ENCODE measurements at regions not wholly inside any gene's neighbourhood (a gene's known extent, or its start where the extent isn't known, plus 50 kb on each side); places are given as distances from the start of the nearest gene placed in this dataset.
"Not testable (repeated sequence)": the region's sequence is repeated elsewhere in the genome, so short reads cannot be mapped to it uniquely, and the experiment has no call there.

DNA sequence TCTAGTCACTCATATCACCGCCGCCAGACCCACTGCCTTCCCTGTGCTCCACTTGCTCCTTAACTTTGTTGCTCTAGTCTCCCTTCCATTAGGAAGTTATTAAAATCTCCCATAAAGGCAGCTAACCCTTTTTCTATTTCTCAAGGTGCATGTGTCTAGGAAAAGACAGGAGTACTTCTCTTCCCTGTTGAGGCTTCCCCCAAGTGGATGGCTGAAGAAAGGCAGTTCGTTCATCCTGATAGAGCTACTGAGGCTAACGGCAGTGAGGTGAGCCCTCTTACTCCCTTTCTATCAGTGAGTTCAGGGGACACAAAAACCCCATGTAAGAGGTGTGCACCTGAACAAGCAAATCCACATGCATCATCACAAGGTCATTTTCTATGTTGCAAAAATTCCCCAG lies 397.8 kb downstream of the IGSF11 start:
- H3K4me3 Mint-ChIP-seq = no peak overlapping the region
- DNase-seq = no peak
- no peaks in the 10 kb centered on the region for H3K9me3 Mint-ChIP-seq
- H3K27me3 Mint-ChIP-seq (ENCODE audit: low read depth, poor library complexity) = peaks cover 11% of the 10 kb centered on the region
- TF ChIP-seq, protein P1, sequence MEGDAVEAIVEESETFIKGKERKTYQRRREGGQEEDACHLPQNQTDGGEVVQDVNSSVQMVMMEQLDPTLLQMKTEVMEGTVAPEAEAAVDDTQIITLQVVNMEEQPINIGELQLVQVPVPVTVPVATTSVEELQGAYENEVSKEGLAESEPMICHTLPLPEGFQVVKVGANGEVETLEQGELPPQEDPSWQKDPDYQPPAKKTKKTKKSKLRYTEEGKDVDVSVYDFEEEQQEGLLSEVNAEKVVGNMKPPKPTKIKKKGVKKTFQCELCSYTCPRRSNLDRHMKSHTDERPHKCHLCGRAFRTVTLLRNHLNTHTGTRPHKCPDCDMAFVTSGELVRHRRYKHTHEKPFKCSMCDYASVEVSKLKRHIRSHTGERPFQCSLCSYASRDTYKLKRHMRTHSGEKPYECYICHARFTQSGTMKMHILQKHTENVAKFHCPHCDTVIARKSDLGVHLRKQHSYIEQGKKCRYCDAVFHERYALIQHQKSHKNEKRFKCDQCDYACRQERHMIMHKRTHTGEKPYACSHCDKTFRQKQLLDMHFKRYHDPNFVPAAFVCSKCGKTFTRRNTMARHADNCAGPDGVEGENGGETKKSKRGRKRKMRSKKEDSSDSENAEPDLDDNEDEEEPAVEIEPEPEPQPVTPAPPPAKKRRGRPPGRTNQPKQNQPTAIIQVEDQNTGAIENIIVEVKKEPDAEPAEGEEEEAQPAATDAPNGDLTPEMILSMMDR (IDR thresholded peaks at IDR 0.05) = peak; percentile 30
- H3K36me3 Mint-ChIP-seq (ENCODE audit: low read depth) = no peaks in the 10 kb centered on the region
- H3K27ac Mint-ChIP-seq = no peak overlapping the region
- H3K4me1 Mint-ChIP-seq = peaks cover 12% of the 10 kb centered on the region

DNA sequence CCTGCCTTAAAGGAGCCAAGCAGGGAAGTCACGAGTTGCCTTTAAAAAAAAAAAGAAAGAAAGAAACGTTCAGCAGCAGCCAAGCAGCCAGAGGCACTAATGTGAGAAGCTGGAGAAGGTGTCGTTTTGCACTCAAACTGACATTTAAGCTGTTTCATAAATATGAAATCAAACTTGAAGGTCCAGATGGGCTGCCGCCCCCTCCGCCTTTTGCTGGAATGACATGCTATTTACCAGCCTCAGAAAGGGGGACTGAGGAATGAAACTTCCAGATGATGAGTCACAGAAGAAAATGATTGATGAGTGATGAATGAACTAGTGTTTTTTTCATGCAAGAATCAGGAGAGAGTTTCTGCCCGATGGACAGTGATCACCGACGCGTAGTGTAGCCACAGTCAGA lies 396.8 kb downstream of the IGSF11 start:
- DNase-seq = no peak
- Mint-ChIP-seq H3K9me3 (no peaks in the 10 kb centered on the region), H3K27me3 (ENCODE audit: low read depth, poor library complexity) (peaks cover 8% of the 10 kb centered on the region), H3K4me3 (no peak overlapping the region), H3K36me3 (ENCODE audit: low read depth) (no peaks in the 10 kb centered on the region), H3K4me1 (peaks cover 12% of the 10 kb centered on the region), H3K27ac (no peak overlapping the region)
- TF ChIP-seq, protein P1 (IDR thresholded peaks at IDR 0.05) = no peak

DNA sequence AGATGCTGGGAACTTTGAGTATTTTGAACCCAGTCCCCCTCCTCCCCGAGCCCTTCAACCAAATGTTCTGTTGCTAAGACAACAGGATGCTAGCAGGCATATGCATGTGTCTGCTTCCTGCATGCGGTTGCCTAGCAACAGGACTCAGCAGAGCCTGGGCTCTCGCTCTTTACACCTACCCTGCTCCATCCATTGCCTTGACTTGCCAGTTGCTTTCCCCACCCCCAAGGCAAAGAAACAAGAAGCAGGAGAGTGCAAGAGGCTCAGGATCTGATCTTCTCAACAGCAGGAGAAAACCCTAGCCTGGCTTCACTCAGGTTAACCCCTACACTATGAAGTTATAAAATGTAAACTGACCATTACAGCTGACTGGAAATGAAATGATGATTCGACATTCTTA lies 393.0 kb downstream of the IGSF11 start:
- Mint-ChIP-seq H3K9me3 (no peaks in the 10 kb centered on the region), H3K36me3 (ENCODE audit: low read depth) (no peaks in the 10 kb centered on the region), H3K27ac (no peak overlapping the region), H3K4me3 (no peak overlapping the region), H3K4me1 (peaks cover 5% of the 10 kb centered on the region), H3K27me3 (ENCODE audit: low read depth, poor library complexity) (peaks cover 12% of the 10 kb centered on the region)
- peak; percentile 29 for DNase-seq
- TF ChIP-seq, protein P1 (IDR thresholded peaks at IDR 0.05) = no peak

DNA sequence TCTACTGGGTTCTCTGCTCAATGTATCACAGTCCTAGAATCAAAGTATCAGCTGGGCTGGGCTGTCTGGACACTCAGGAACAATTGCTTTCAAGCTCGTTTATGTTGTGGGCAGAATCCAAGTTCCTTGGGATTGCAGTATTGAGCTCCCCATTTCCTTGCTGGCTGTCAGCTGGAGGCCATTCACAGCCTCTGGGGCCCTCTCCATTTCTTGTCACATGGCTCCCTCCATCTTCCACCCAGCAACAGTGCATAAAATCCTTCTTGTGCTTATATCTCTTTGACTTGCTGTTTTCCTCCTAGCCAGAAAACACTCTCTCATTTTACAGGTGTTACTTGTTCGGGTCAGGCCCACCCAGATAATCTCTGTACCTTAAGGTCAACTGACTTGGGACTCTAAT lies 363.5 kb downstream of the IGSF11 start:
- Mint-ChIP-seq H3K4me3 (no peak overlapping the region), H3K27ac (no peak overlapping the region), H3K36me3 (ENCODE audit: low read depth) (no peaks in the 10 kb centered on the region), H3K4me1 (no peaks in the 10 kb centered on the region), H3K27me3 (ENCODE audit: low read depth, poor library complexity) (no peaks in the 10 kb centered on the region), H3K9me3 (no peaks in the 10 kb centered on the region)
- DNase-seq = no peak
- TF ChIP-seq, protein P1 (IDR thresholded peaks at IDR 0.05) = no peak

DNA sequence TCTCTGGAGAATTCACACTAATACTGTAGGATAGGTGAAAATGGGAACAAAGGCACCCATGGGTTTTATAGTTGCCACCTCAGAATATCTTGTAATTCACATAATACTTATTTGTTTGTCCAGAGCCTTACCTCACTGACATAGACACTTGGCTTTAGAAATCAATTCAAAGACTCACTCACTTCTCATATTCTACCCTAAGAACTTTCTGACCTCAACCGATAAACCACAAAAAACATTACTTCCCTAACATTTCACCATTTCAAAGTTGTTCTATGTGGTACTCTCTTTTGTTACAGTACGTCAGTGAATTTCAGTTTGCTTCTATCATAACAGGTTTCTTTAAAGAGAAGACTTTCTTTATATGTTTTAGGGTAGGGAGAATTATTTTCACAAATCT lies 359.3 kb downstream of the IGSF11 start:
- no peaks in the 10 kb centered on the region for H3K36me3 Mint-ChIP-seq (ENCODE audit: low read depth)
- TF ChIP-seq, protein P1 (IDR thresholded peaks at IDR 0.05) = no peak
- no peaks in the 10 kb centered on the region for H3K27me3 Mint-ChIP-seq (ENCODE audit: low read depth, poor library complexity)
- no peaks in the 10 kb centered on the region for H3K9me3 Mint-ChIP-seq
- no peak for DNase-seq
- H3K4me3 Mint-ChIP-seq = no peak overlapping the region
- no peaks in the 10 kb centered on the region for H3K4me1 Mint-ChIP-seq
- no peak overlapping the region for H3K27ac Mint-ChIP-seq

DNA sequence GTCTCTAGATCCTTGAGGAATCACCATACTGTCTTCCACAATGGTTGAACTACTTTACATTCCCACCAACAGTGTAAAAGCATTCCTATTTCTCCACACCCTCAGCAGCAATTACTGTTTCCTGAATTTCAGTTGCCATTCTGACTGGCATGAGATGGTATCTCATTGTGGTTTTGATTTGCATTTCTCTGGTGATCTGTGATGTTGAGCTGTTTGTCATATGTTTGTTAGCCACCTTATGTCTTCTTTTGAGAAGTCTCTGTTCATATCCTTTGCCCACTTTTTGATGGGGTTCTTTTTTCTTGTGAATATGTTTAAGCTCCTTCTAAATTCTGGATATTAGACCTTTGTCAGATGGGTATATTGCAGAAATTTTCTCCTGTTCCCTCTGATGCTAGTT lies 356.0 kb downstream of the IGSF11 start:
- H3K27me3 Mint-ChIP-seq (ENCODE audit: low read depth, poor library complexity); H3K27ac Mint-ChIP-seq; H3K9me3 Mint-ChIP-seq; DNase-seq; H3K4me3 Mint-ChIP-seq; H3K4me1 Mint-ChIP-seq; H3K36me3 Mint-ChIP-seq (ENCODE audit: low read depth): not testable (repeated sequence)

All from nephron progenitor cell (in vitro differentiated cells).